Suprapubic skin (tissue), 4 donors: ENCODE measurements at regions not wholly inside any gene's neighbourhood (a gene's known extent, or its start where the extent isn't known, plus 50 kb on each side); places are given as distances from the start of the nearest gene placed in this dataset.

Experiments used
- DNase-seq, 2 donors: peaks; one replicate each; pipeline ENCODE4 v3.0.0-alpha.2; 2019; ENCODE audit warnings: low spot score in 2 of 2
- H3K27ac ChIP-seq: fragments of 200-600 bp; sonication (generic); one replicate; pipeline ENCODE4 v1.5.1; 2019
- H3K27me3 ChIP-seq: fragments of 200-600 bp; sonication (generic); one replicate; pipeline ENCODE4 v1.5.1; 2019
- H3K36me3 ChIP-seq: fragments of 200-600 bp; sonication (generic); one replicate; pipeline ENCODE4 v1.5.1; 2019
- H3K4me1 ChIP-seq: fragments of 200-600 bp; sonication (generic); one replicate; pipeline ENCODE4 v1.5.1; 2019
- H3K4me3 ChIP-seq: fragments of 200-600 bp; sonication (generic); one replicate; pipeline ENCODE4 v1.5.1; 2019; ENCODE audit warnings: mild to moderate bottlenecking
- H3K9me3 ChIP-seq: fragments of 200-600 bp; sonication (generic); one replicate; pipeline ENCODE4 v1.5.1; 2019
- EP300 ChIP-seq: sonication (generic); formaldehyde crosslinking; IDR thresholded peaks from one replicate; pipeline ENCODE4 v1.6.1; 2017; ENCODE audit warnings: antibody characterized with exemption
- POLR2A ChIP-seq, 2 donors: fragments of 450-650 bp; IDR thresholded peaks; one replicate each; pipeline ENCODE4 v1.6.1; 2017; ENCODE audit warnings: antibody characterized with exemption in 2 of 2, mild to moderate bottlenecking in 2 of 2, moderate library complexity in 2 of 2
- POLR2AphosphoS5 ChIP-seq, 3 donors: sonication (generic); formaldehyde crosslinking; IDR thresholded peaks; one replicate each; pipeline ENCODE4 v1.6.1; 2017; ENCODE audit warnings: antibody characterized with exemption in 3 of 3
- whole genome bisulfite sequencing: methylation state at CpG from one replicate; pipeline ENCODE4 v1.1.5; 2018; 5-methylcytosine and 5-hydroxymethylcytosine counted together
- TF ChIP-seq, protein P1 (sequence below), 2 donors: fragments of 200-600 bp in 1 of 2; fragments of 450-650 bp in 1 of 2; sonication (generic) in 1 of 2; IDR thresholded peaks; one replicate each; pipeline ENCODE4 v1.5.1; 2016 to 2019; ENCODE audit warnings: antibody characterized with exemption in 2 of 2, mild to moderate bottlenecking in 1 of 2, moderate library complexity in 1 of 2

DNA sequence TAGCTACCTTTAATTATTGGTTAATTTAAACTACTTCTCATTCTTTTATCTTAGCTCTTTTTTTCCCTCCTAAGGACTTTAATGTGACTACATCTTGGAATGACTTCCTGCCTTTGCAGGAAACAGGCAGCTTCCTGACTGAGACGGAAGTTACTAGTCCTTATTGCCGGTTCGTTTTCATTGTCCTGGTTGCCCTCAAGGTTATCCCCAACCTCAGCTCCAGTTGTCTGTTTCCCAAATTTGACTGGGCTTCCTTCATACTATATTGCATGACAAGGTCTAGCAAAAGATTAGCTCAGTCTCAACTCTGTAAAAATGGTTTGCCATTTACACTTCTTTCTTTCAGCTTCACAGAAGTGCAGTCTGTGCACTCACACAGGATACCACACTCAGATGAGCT, 109.9 kb upstream of the DDX53 start:
- Histone ChIP-seq H3K27ac (no peak overlapping the region), H3K9me3 (no peaks in the 10 kb centered on the region), H3K4me3 (no peak overlapping the region), H3K4me1 (no peaks in the 10 kb centered on the region), H3K36me3 (no peaks in the 10 kb centered on the region), H3K27me3 (no peaks in the 10 kb centered on the region)
- DNase-seq, result no peak
- 51% methylated on average over 3 of the region's 3 CpGs for WGBS
- no peak for TF ChIP-seq EP300
- no peak for TF ChIP-seq POLR2A (IDR thresholded peaks at IDR 0.05)
- TF ChIP-seq, protein P1, sequence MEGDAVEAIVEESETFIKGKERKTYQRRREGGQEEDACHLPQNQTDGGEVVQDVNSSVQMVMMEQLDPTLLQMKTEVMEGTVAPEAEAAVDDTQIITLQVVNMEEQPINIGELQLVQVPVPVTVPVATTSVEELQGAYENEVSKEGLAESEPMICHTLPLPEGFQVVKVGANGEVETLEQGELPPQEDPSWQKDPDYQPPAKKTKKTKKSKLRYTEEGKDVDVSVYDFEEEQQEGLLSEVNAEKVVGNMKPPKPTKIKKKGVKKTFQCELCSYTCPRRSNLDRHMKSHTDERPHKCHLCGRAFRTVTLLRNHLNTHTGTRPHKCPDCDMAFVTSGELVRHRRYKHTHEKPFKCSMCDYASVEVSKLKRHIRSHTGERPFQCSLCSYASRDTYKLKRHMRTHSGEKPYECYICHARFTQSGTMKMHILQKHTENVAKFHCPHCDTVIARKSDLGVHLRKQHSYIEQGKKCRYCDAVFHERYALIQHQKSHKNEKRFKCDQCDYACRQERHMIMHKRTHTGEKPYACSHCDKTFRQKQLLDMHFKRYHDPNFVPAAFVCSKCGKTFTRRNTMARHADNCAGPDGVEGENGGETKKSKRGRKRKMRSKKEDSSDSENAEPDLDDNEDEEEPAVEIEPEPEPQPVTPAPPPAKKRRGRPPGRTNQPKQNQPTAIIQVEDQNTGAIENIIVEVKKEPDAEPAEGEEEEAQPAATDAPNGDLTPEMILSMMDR (IDR thresholded peaks at IDR 0.05), result no peak
- no peak for TF ChIP-seq POLR2AphosphoS5 (IDR thresholded peaks at IDR 0.05)

DNA sequence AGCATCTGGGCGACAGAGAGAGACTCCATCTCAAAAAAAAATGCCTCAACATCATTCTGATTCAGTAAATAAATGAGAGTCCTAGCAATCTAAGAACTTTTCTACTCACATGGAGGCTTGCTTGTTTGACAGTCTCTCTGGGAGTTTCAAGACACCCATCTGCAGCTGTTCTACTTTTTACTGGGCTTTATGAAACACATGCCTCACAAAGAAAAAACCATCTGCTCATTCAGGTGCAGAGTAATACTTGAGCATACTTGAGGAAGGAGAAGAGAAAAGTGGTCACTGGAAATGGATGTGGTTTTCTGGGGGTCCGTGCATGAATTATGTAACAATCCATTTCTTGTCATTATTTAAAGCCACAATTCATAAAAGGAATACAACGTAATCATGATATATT, 87.1 kb upstream of the DDX53 start:
- Histone ChIP-seq H3K27ac (no peak overlapping the region), H3K27me3 (no peaks in the 10 kb centered on the region), H3K4me1 (no peaks in the 10 kb centered on the region), H3K9me3 (no peaks in the 10 kb centered on the region), H3K4me3 (no peak overlapping the region), H3K36me3 (no peaks in the 10 kb centered on the region)
- no peak for DNase-seq
- TF ChIP-seq, protein P1 (IDR thresholded peaks at IDR 0.05), result no peak
- TF ChIP-seq POLR2A (IDR thresholded peaks at IDR 0.05) (no peak), POLR2AphosphoS5 (IDR thresholded peaks at IDR 0.05) (no peak), EP300 (no peak)
- WGBS, result 40% methylated on average over 3 of the region's 3 CpGs

DNA sequence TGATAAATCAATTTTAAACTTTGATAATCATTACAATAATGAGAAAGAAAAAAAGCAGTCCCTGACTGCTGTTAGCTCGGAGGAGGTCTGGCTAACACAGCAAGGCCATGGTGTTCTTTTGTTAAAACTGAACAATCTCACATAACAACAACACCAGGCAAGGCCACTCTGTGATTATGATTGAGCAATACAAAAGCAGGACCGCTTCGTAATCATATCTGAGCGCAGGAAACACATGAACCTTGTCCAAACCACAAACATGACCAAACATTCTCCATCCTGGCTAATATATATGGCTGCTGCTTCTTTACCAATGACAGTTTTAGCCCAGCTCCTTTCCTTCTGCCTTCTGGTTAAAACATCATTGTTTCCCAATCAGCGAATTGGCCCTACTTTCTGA, 76.8 kb upstream of the DDX53 start:
- Histone ChIP-seq H3K27me3 (no peaks in the 10 kb centered on the region), H3K4me1 (no peaks in the 10 kb centered on the region), H3K27ac (no peak overlapping the region), H3K4me3 (no peak overlapping the region), H3K36me3 (no peaks in the 10 kb centered on the region), H3K9me3 (no peaks in the 10 kb centered on the region)
- TF ChIP-seq EP300 (no peak), POLR2A (IDR thresholded peaks at IDR 0.05) (no peak), POLR2AphosphoS5 (IDR thresholded peaks at IDR 0.05) (no peak)
- TF ChIP-seq, protein P1 (IDR thresholded peaks at IDR 0.05), result no peak
- DNase-seq, result no peak
- 79% methylated on average over 5 of the region's 5 CpGs for WGBS

DNA sequence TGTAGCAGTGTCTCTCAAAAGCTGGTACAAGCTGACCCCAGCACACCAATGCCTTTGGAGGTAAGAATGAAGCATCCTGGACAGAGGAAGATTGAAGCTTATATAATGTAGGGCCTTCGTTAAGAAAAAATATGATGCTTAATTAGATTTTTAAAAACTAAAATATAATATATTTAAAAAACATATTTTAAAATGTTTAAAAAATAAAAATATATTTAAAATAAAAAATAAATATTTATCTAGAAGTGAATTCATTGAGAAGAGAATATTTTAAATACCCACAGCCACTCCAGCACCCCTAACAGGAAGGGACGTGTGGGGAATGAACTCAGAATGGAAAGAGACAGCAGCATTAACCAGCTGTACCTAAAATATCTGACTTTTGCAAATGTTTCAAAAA, 65.1 kb upstream of the DDX53 start:
- no peaks in the 10 kb centered on the region for H3K36me3 ChIP-seq
- H3K27ac ChIP-seq, result no peak overlapping the region
- no peaks in the 10 kb centered on the region for H3K4me1 ChIP-seq
- H3K4me3 ChIP-seq, result no peak overlapping the region
- H3K9me3 ChIP-seq, result no peaks in the 10 kb centered on the region
- TF ChIP-seq POLR2AphosphoS5 (IDR thresholded peaks at IDR 0.05) (no peak), POLR2A (IDR thresholded peaks at IDR 0.05) (no peak), EP300 (no peak)
- TF ChIP-seq, protein P1 (IDR thresholded peaks at IDR 0.05), result no peak
- DNase-seq, result no peak
- H3K27me3 ChIP-seq, result no peaks in the 10 kb centered on the region
- 80% methylated on average over 2 of the region's 2 CpGs for WGBS

DNA sequence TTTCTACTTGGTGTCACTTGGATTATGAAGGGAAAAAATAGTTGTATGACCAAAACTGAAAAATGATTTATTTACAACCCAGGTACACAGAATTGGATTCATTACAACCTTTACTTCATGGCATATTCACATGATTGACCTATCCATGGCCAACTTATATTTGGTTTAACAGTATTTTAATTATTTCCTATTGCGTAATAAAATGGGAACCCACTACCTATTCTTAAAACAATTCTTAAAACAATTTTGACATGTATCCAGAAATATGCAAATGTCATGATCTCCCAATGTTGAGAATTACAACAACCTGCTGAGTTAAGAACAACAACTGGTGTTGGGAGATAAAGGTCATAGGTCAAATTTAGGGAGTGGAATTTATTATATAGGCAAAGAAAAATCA, 54.8 kb upstream of the DDX53 start:
- DNase-seq, result no peak
- Histone ChIP-seq H3K36me3 (no peaks in the 10 kb centered on the region), H3K27ac (no peak overlapping the region), H3K9me3 (no peaks in the 10 kb centered on the region), H3K4me3 (no peak overlapping the region), H3K27me3 (no peaks in the 10 kb centered on the region), H3K4me1 (no peaks in the 10 kb centered on the region)
- WGBS, result 98% methylated on average over 1 of the region's 1 CpG
- no peak for TF ChIP-seq POLR2AphosphoS5 (IDR thresholded peaks at IDR 0.05)
- TF ChIP-seq EP300, result no peak
- TF ChIP-seq, protein P1 (IDR thresholded peaks at IDR 0.05), result no peak
- TF ChIP-seq POLR2A (IDR thresholded peaks at IDR 0.05), result no peak
